Ovary (tissue), 7 donors: ENCODE measurements at regions not wholly inside any gene's neighbourhood (a gene's known extent, or its start where the extent isn't known, plus 50 kb on each side); places are given as distances from the start of the nearest gene placed in this dataset.

Experiments
- DNase-seq, 5 donors: peaks; one replicate each; pipeline ENCODE4 v3.0.0-alpha.2; 2019 to 2020
- H3K27ac ChIP-seq, 2 donors: fragments of 200-600 bp; one replicate each; pipeline versions ENCODE4 v1.5.1 to v1.8.0; 2019 to 2022
- H3K27me3 ChIP-seq: fragments of 200-600 bp; one replicate; pipeline ENCODE4 v1.8.0; 2022
- H3K36me3 ChIP-seq: fragments of 200-600 bp; sonication (generic); one replicate; pipeline ENCODE4 v1.5.1; 2019
- H3K4me1 ChIP-seq: one replicate; pipeline ENCODE4 v1.8.1; 2013; ENCODE audit warnings: mild to moderate bottlenecking, moderate library complexity; ENCODE audit not compliant: insufficient read depth
- H3K4me3 ChIP-seq: fragments of 200-600 bp; sonication (generic); one replicate; pipeline ENCODE4 v1.5.1; 2017
- H3K9me3 ChIP-seq, 2 donors: fragments of 200-600 bp in 1 of 2; sonication (generic) in 1 of 2; one replicate each; pipeline versions ENCODE4 v1.5.1 to v1.8.1; 2013 to 2019; ENCODE audit warnings: mild to moderate bottlenecking in 1 of 2, moderate library complexity in 1 of 2
- CTCF ChIP-seq, 3 donors: fragments of 450-650 bp in 2 of 3; fragments of 200-600 bp in 1 of 3; IDR thresholded peaks; one replicate each; pipeline versions ENCODE4 v1.5.1 to v1.8.0; 2016 to 2022; ENCODE audit warnings: antibody characterized with exemption in 3 of 3, mild to moderate bottlenecking in 1 of 3
- EP300 ChIP-seq: sonication (generic); formaldehyde crosslinking; IDR thresholded peaks from one replicate; pipeline ENCODE4 v1.6.1; 2017; ENCODE audit warnings: antibody characterized with exemption
- POLR2A ChIP-seq: fragments of 450-650 bp; IDR thresholded peaks from one replicate; pipeline ENCODE4 v1.6.1; 2017; ENCODE audit warnings: antibody characterized with exemption, mild to moderate bottlenecking, moderate library complexity
- WGBS, 3 donors: extraction: QIAGEN DNeasy Blood & Tissue Kit in 1 of 3; methylation state at CpG; one replicate each; pipeline versions ENCODE4 v1.1.5 to v1.1.7; 2013 to 2017; 5-methylcytosine and 5-hydroxymethylcytosine counted together
- intact Hi-C, 4 donors: fragments of 100-400 bp; cut with DNase I; formaldehyde crosslinking; loops; one replicate each; pipeline versions ENCODE4 v1.11.0 to v1.15.1; 2022 to 2023
- donor health status: DM: no; HTN: no; CAD: no; lungs with moderate emphysema.
- donor health status: DM: no; HTN: no; CAD: no.
- donor health status: Bipolar disorder and iron deficiency.
- donor health status: DM: no; HTN: no; CAD: no.
- donor health status: DM: yes; HTN: yes; CAD: no.

- no peaks in the 10 kb centered on the region for H3K36me3 ChIP-seq
- intact Hi-C loops = no loop called here
- WGBS, 3 donors = 79 to 82% (median 80%) methylated on average over 3 of the region's 3 CpGs
- TF ChIP-seq POLR2A (no peak), CTCF (IDR thresholded peaks at IDR 0.05) (peak; percentile 12 to 44 (median 39))
- no peaks in the 10 kb centered on the region for H3K27me3 ChIP-seq
- no peak overlapping the region for H3K4me3 ChIP-seq
- H3K27ac ChIP-seq = no peak overlapping the region
- peak in 1 of 5 donors; percentile 23 for DNase-seq
- no peaks in the 10 kb centered on the region for H3K9me3 ChIP-seq
- H3K4me1 ChIP-seq = no peaks in the 10 kb centered on the region
Measured at GRCh38 chr14:86057018-86057667, 527.2 kb downstream of the FLRT2 start.

- H3K9me3 ChIP-seq = no peaks in the 10 kb centered on the region
- 78 to 88% (median 80%) methylated on average over 3 of the region's 3 CpGs for WGBS, 3 donors
- H3K4me1 ChIP-seq = no peaks in the 10 kb centered on the region
- H3K36me3 ChIP-seq = no peaks in the 10 kb centered on the region
- no peak overlapping the region for H3K27ac ChIP-seq
- TF ChIP-seq CTCF (IDR thresholded peaks at IDR 0.05) = no peak
- TF ChIP-seq POLR2A = no peak
- no peak for TF ChIP-seq EP300
- no peak overlapping the region for H3K4me3 ChIP-seq
- no peaks in the 10 kb centered on the region for H3K27me3 ChIP-seq
- no peak for DNase-seq
- intact Hi-C loops = no loop called here
Measured at GRCh38 chr14:86055512-86056075, 525.6 kb downstream of the FLRT2 start.

- Histone ChIP-seq H3K27me3 (no peaks in the 10 kb centered on the region), H3K4me1 (no peaks in the 10 kb centered on the region), H3K4me3 (no peak overlapping the region), H3K27ac (no peak overlapping the region), H3K9me3 (no peaks in the 10 kb centered on the region), H3K36me3 (no peaks in the 10 kb centered on the region)
- WGBS, 3 donors = 89 to 97% (median 93%) methylated on average over 1 of the region's 1 CpG
- intact Hi-C loops = no loop called here
- TF ChIP-seq POLR2A (no peak), CTCF (IDR thresholded peaks at IDR 0.05) (no peak), EP300 (no peak)
- no peak for DNase-seq
Measured at GRCh38 chr14:86052868-86053267, 522.9 kb downstream of the FLRT2 start.

- H3K27me3 ChIP-seq = no peaks in the 10 kb centered on the region
- TF ChIP-seq EP300 (no peak), CTCF (IDR thresholded peaks at IDR 0.05) (no peak), POLR2A (no peak)
- no peaks in the 10 kb centered on the region for H3K9me3 ChIP-seq
- no peak for DNase-seq
- no peak overlapping the region for H3K27ac ChIP-seq
- H3K36me3 ChIP-seq = no peaks in the 10 kb centered on the region
- intact Hi-C loops = no loop called here
- no peaks in the 10 kb centered on the region for H3K4me1 ChIP-seq
- H3K4me3 ChIP-seq = no peak overlapping the region
- 91 to 93% (median 93%) methylated on average over 5 of the region's 5 CpGs for WGBS, 3 donors
Measured at GRCh38 chr14:86050757-86051156, 520.8 kb downstream of the FLRT2 start.
